GM12864 (cell line): ENCODE measurements at regions not wholly inside any gene's neighbourhood (a gene's known extent, or its start where the extent isn't known, plus 50 kb on each side); places are given as distances from the start of the nearest gene placed in this dataset.
"Not testable (repeated sequence)": the region's sequence is repeated elsewhere in the genome, so short reads cannot be mapped to it uniquely, and the experiment has no call there.

Experiments
- DNase-seq: peaks from one replicate; pipeline ENCODE4 v3.0.0-alpha.2; 2011; ENCODE audit warnings: low read depth
- H3K4me3 ChIP-seq: 2 replicates; pipeline ENCODE4 v1.5.1; 2011; ENCODE audit warnings: mild to moderate bottlenecking, low read depth, low read length, control low read depth
- TF ChIP-seq, protein P1 (sequence below): IDR thresholded peaks from 2 replicates; pipeline ENCODE4 v1.5.1; 2011; ENCODE audit warnings: low read depth, mild to moderate bottlenecking, moderate library complexity, low read length, control low read depth, inconsistent platforms; ENCODE audit errors: missing control alignments

DNA sequence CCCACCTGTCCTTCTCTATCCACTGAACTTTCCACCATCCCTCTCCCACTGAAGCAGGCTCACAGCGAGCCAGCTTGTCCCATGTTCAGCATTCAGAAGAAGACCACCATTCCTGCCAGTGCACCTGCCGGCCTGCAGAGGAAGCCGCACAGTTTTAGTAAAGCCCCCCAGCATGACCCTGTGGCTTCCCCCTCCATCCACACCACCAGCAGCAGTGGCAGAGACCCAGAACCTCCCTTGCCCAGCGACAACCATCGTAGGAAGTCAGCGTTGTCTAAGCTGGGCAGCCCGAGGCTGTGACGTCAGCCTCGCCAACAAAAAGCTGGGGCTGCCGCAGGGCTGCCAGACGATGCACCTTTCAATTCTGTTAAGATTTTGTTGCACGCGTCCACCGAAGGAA, 66.6 kb upstream of the TAMM41 start:
- H3K4me3 ChIP-seq = no peak overlapping the region
- DNase-seq = no peak
- TF ChIP-seq, protein P1, sequence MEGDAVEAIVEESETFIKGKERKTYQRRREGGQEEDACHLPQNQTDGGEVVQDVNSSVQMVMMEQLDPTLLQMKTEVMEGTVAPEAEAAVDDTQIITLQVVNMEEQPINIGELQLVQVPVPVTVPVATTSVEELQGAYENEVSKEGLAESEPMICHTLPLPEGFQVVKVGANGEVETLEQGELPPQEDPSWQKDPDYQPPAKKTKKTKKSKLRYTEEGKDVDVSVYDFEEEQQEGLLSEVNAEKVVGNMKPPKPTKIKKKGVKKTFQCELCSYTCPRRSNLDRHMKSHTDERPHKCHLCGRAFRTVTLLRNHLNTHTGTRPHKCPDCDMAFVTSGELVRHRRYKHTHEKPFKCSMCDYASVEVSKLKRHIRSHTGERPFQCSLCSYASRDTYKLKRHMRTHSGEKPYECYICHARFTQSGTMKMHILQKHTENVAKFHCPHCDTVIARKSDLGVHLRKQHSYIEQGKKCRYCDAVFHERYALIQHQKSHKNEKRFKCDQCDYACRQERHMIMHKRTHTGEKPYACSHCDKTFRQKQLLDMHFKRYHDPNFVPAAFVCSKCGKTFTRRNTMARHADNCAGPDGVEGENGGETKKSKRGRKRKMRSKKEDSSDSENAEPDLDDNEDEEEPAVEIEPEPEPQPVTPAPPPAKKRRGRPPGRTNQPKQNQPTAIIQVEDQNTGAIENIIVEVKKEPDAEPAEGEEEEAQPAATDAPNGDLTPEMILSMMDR = no peak

DNA sequence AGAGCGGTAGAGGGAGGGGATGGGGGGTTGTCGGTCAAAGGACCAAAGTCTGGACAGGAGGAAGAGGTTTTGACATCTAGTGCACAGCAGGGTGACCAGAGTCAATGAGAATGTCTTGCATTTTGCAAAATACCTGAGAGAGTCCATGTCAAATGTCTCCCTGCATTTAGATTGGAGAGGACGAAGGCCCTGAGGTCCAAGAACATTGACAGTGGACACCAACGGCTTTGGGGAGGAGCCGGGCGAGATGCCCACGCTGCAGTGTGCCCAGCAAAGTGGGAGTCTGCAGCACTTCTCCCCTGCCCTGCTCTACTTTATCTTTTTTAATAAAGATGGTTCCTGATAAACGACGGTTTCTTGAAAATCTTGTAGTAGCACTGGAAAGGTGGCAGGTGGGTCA, 67.4 kb upstream of the TAMM41 start:
- DNase-seq = no peak
- H3K4me3 ChIP-seq = no peak overlapping the region
- TF ChIP-seq, protein P1 = no peak

DNA sequence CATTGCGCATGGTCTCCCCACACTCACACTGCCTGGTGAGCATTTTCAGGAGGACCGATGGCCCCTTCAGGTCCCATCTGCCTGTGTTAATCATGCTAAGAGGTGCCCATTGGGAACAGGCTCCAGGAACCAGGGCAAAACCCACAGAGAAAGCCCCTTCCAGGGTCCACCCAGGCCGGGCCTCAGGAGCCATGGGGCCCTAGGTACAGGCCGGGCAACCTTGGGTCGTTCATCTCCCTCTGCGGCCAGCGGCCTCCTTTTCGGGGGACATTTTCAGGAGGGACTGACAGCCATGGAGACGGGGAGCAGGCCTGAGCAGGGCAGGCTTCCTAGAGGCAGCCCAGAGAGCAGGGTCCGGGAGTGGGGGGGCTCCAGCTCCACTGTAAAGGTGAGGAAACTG, 68.0 kb upstream of the TAMM41 start:
- no peak for DNase-seq
- no peak overlapping the region for H3K4me3 ChIP-seq
- TF ChIP-seq, protein P1 = no peak

DNA sequence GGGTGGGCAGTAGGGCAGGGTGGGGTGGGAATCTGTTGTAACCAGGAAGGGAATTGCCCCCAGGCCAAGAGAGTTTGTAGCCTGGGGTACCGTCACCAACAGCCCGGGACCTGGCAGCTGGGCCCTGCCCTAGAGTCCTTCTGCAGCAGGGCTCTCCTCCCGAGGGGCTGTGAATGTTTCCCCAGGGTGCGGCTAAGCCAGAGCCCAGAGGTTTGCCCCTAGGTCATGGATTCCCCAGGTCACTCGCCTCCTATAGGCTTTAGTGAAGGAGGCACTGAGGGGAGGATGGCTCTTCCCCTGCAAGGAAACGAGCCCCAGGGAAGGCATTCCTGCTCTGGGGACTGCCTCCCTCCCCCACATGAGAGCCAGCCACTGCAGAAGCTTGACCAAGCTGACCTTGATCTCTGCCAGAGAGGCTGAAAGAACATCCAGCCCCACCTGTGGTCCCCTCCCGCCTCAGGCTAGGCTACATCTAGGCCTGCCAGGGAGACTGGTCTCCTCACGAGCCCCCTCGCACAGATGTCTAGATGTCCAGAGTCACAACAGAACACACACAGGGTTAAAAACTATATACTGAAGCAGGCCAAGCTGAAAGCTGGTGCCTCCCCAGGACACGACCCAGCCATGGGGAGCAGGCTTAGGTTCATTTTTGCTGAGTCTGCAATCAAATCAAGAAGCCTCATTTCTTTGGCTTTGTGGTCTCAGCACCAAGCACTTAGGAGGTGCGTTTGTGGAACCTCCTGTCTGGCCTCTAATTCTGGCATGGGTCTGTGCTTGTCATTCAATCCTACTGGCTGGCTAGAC, 69.1 kb upstream of the TAMM41 start:
- H3K4me3 ChIP-seq = no peak overlapping the region
- no peak for DNase-seq
- TF ChIP-seq, protein P1 = no peak

DNA sequence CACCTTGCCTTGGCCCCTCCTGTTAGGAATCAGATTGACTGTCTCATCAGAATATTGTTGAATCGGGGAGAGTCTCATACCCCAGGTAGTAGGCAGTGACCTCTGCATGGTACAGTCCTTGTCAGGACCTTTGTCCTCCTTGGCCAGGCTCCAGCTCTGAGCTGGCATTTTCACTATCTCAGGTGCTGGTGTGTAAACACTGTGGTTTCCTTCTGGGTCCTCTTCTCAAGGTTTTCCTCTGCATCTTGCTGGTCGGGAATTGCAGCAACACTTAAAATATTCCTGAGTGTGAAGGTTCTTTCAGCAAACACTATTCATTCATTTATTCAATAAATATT, 69.7 kb upstream of the TAMM41 start:
- not testable (repeated sequence) for DNase-seq, H3K4me3 ChIP-seq

DNA sequence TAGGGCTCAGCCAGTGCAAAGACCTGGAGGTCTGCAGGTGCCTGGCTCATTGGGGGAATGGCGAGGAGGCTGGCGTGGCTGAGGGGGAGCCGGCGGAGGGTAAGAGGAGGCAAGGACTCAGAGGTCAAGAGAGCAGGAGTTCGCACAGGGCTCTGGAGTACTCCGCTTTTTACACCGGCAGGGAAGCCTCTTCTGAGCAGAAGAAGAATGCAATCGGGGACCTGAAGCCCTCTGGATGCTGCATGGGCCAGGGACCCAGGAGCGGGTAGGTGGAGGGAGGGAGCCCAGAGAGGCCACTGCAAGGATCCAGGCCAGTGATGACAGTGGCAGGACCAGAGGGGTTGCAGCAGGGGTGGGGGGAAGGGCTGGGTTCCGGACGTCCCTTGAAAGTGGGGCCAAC, 70.4 kb upstream of the TAMM41 start:
- no peak overlapping the region for H3K4me3 ChIP-seq

DNA sequence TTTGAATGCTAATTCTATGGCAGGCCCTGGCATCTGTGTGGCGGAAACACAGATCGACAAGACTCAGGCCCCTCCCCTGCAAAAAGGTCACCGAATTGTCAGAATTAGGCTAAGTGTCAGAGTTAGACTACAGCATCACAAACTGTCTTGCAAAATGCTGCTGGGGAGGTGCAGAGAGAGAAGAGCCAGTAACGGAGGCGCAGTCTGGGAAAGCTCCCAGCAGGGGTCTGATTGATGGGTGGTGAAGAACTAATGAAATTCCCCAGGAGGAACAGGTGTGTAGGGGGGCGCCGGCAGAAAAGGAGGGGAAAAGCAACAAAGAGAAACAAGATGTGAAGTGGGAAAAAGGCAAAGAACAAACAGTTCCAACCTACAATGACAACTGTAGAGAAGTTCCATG, 72.7 kb upstream of the TAMM41 start:
- TF ChIP-seq, protein P1 = no peak
- H3K4me3 ChIP-seq = no peak overlapping the region
- DNase-seq = no peak

More for the DNA sequence above, 70.4 kb upstream of the TAMM41 start:
- DNase-seq = no peak
- TF ChIP-seq, protein P1 = no peak
